K562 (cell line): ENCODE measurements at regions not wholly inside any gene's neighbourhood (a gene's known extent, or its start where the extent isn't known, plus 50 kb on each side); places are given as distances from the start of the nearest gene placed in this dataset.

Experiments
- BRF1 ChIP-seq: IDR thresholded peaks from 3 replicates; pipeline ENCODE4 v1.6.1; 2011; ENCODE audit warnings: borderline replicate concordance, mild to moderate bottlenecking; ENCODE audit not compliant: insufficient read length; ENCODE audit errors: extremely low read depth
- GATAD2B ChIP-seq: fragments of 450-650 bp; IDR thresholded peaks from 2 replicates; pipeline ENCODE4 v1.6.1; 2017; ENCODE audit warnings: mild to moderate bottlenecking, borderline replicate concordance
- HES1 ChIP-seq: fragments of 450-650 bp; IDR thresholded peaks from 2 replicates; pipeline ENCODE4 v1.6.1; 2016; ENCODE audit warnings: low read depth, mild to moderate bottlenecking, moderate library complexity
- PHF20 ChIP-seq: fragments of 450-650 bp; IDR thresholded peaks from 2 replicates; pipeline ENCODE4 v1.6.1; 2018; ENCODE audit not compliant: partially characterized antibody
- U2AF1 ChIP-seq: fragments of 200-400 bp; formaldehyde crosslinking; optimal IDR thresholded peaks from 2 replicates; pipeline ENCODE3; 2017; ENCODE audit warnings: mild to moderate bottlenecking, low read depth, low read length, moderate library complexity
- ZBTB49 ChIP-seq: sonication (generic); formaldehyde crosslinking; IDR thresholded peaks from 2 replicates; pipeline ENCODE4 v1.8.0; 2022; ENCODE audit warnings: missing genetic modification reagents, mild to moderate bottlenecking, borderline replicate concordance
- ZNF778 ChIP-seq: fragments of 450-650 bp; formaldehyde crosslinking; IDR thresholded peaks from 2 replicates; pipeline ENCODE4 v1.4.0; 2020; ENCODE audit warnings: mild to moderate bottlenecking, moderate library complexity
- TF ChIP-seq, protein P1 (sequence below), 2 experiments: fragments of 450-650 bp; formaldehyde crosslinking in 1 of 2; IDR thresholded peaks; 2 replicates each; pipeline versions ENCODE4 v1.4.0 to v1.6.1; 2014 to 2020; ENCODE audit warnings: mild to moderate bottlenecking in 2 of 2, borderline replicate concordance in 1 of 2, low read depth in 1 of 2

DNA sequence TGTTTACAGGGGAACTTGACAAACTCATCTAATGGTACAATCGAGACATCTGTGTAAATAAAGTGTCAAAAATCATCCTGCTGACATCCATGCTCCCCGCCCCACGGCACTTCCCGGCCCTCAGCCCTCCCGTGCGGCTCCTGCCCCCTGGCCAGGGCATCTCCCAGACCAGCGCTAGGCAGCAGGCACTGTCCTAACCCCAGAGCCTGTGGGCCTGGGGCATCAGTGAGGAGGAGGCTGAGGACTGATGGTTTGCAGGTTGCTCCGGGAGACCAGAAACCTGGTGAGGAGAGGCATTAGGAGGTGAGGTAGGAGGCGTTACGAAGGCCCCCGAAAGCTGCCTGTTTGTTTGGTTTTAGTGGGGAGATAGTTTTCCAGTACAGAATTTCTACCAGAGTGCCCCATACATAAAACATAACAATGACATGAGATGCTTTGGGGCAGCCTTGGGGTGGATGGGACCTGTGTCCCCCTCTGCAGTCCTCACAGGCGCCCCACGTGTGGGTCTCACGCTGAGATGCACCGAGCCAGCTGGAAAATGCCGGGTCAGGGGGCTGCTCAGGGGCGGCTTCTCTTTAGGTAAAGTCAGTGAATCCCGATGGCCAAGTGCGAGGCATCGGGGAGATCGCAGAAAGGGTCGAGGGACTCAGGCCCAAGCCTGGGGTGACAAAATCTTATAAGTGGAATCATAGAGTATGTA is 114.2 kb downstream of the RTP5 start (continued):
- TF ChIP-seq, protein P1, sequence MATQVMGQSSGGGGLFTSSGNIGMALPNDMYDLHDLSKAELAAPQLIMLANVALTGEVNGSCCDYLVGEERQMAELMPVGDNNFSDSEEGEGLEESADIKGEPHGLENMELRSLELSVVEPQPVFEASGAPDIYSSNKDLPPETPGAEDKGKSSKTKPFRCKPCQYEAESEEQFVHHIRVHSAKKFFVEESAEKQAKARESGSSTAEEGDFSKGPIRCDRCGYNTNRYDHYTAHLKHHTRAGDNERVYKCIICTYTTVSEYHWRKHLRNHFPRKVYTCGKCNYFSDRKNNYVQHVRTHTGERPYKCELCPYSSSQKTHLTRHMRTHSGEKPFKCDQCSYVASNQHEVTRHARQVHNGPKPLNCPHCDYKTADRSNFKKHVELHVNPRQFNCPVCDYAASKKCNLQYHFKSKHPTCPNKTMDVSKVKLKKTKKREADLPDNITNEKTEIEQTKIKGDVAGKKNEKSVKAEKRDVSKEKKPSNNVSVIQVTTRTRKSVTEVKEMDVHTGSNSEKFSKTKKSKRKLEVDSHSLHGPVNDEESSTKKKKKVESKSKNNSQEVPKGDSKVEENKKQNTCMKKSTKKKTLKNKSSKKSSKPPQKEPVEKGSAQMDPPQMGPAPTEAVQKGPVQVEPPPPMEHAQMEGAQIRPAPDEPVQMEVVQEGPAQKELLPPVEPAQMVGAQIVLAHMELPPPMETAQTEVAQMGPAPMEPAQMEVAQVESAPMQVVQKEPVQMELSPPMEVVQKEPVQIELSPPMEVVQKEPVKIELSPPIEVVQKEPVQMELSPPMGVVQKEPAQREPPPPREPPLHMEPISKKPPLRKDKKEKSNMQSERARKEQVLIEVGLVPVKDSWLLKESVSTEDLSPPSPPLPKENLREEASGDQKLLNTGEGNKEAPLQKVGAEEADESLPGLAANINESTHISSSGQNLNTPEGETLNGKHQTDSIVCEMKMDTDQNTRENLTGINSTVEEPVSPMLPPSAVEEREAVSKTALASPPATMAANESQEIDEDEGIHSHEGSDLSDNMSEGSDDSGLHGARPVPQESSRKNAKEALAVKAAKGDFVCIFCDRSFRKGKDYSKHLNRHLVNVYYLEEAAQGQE (IDR thresholded peaks at IDR 0.05; ENCODE audit: borderline replicate concordance), result no peak
- TF ChIP-seq, protein P1 (CRISPR knock-in tag; IDR thresholded peaks at IDR 0.05; ENCODE audit: low read depth), result no peak
- no peak for TF ChIP-seq PHF20
- TF ChIP-seq GATAD2B, result no peak
- TF ChIP-seq ZNF778 (CRISPR knock-in tag), result no peak
- TF ChIP-seq BRF1, result no peak
- no peak for TF ChIP-seq HES1
- no peak for TF ChIP-seq ZBTB49 (CRISPR knock-in tag)
- no peak for TF ChIP-seq U2AF1
- TF ChIP-seq, all 486 proteins: peak for 0
